HEK293T (cell line): ENCODE measurements at regions not wholly inside any gene's neighbourhood (a gene's known extent, or its start where the extent isn't known, plus 50 kb on each side); places are given as distances from the start of the nearest gene placed in this dataset.

ENCODE experiments used
- CTCF ChIA-PET: fragments of 350-600 bp; formaldehyde crosslinking; extraction: SDS; loops from one replicate; lab custom pipeline; 2021; ENCODE audit warnings: antibody characterized with exemption, inconsistent platforms; lab: Yijun Ruan, JAX
- POLR2A ChIA-PET: fragments of 350-600 bp; formaldehyde crosslinking; extraction: SDS; loops from one replicate; lab custom pipeline; 2020; ENCODE audit warnings: antibody characterized with exemption, inconsistent platforms; lab: Yijun Ruan, JAX
- DNase-seq: peaks from one replicate; pipeline ENCODE4 v3.0.0; 2012; ENCODE audit warnings: mixed read lengths; ENCODE audit errors: extremely low spot score
- ARNT ChIP-seq: fragments of 450-650 bp; IDR thresholded peaks from 2 replicates; pipeline ENCODE4 v1.6.1; 2017; ENCODE audit warnings: mild to moderate bottlenecking
- BHLHE40 ChIP-seq: fragments of 450-650 bp; IDR thresholded peaks from 2 replicates; pipeline ENCODE4 v1.6.1; 2016; ENCODE audit warnings: mild to moderate bottlenecking, moderate library complexity, borderline replicate concordance
- CTBP1 ChIP-seq: fragments of 450-650 bp; IDR thresholded peaks from 2 replicates; pipeline ENCODE4 v1.6.1; 2016; ENCODE audit warnings: borderline replicate concordance
- ELF4 ChIP-seq: fragments of 450-650 bp; IDR thresholded peaks from 2 replicates; pipeline ENCODE4 v1.6.1; 2017; ENCODE audit warnings: antibody characterized with exemption
- FOXA1 ChIP-seq: fragments of 450-650 bp; IDR thresholded peaks from 2 replicates; pipeline ENCODE4 v1.6.1; 2016; ENCODE audit warnings: mild to moderate bottlenecking
- FOXK2 ChIP-seq: fragments of 450-650 bp; IDR thresholded peaks from 2 replicates; pipeline ENCODE4 v1.6.1; 2016; ENCODE audit warnings: mild to moderate bottlenecking
- FOXM1 ChIP-seq: fragments of 450-650 bp; IDR thresholded peaks from 2 replicates; pipeline ENCODE4 v1.6.1; 2017; ENCODE audit warnings: mild to moderate bottlenecking, borderline replicate concordance
- HDGF ChIP-seq: fragments of 450-650 bp; IDR thresholded peaks from 2 replicates; pipeline ENCODE4 v1.6.1; 2017; ENCODE audit warnings: antibody characterized with exemption, borderline replicate concordance
- L3MBTL2 ChIP-seq: fragments of 450-650 bp; conservative IDR thresholded peaks from 2 replicates; pipeline ENCODE4 v1.6.1; 2016; ENCODE audit warnings: mild to moderate bottlenecking
- LEF1 ChIP-seq: fragments of 450-650 bp; IDR thresholded peaks from 2 replicates; pipeline ENCODE4 v1.6.1; 2017; ENCODE audit warnings: mild to moderate bottlenecking, borderline replicate concordance
- NFRKB ChIP-seq: fragments of 450-650 bp; IDR thresholded peaks from 2 replicates; pipeline ENCODE4 v1.6.1; 2016; ENCODE audit warnings: mild to moderate bottlenecking, moderate library complexity
- SP1 ChIP-seq: fragments of 450-650 bp; IDR thresholded peaks from 2 replicates; pipeline ENCODE4 v1.6.1; 2017
- SUZ12 ChIP-seq: fragments of 450-650 bp; IDR thresholded peaks from 2 replicates; pipeline ENCODE4 v1.6.1; 2016; ENCODE audit warnings: mild to moderate bottlenecking
- TARDBP ChIP-seq: fragments of 450-650 bp; IDR thresholded peaks from 2 replicates; pipeline ENCODE4 v1.6.1; 2016
- ZNF384 ChIP-seq: fragments of 450-650 bp; IDR thresholded peaks from 2 replicates; pipeline ENCODE4 v1.6.1; 2016
- TF ChIP-seq, protein P1 (sequence below): fragments of 450-650 bp; IDR thresholded peaks from 2 replicates; pipeline ENCODE4 v1.6.1; 2016

DNA sequence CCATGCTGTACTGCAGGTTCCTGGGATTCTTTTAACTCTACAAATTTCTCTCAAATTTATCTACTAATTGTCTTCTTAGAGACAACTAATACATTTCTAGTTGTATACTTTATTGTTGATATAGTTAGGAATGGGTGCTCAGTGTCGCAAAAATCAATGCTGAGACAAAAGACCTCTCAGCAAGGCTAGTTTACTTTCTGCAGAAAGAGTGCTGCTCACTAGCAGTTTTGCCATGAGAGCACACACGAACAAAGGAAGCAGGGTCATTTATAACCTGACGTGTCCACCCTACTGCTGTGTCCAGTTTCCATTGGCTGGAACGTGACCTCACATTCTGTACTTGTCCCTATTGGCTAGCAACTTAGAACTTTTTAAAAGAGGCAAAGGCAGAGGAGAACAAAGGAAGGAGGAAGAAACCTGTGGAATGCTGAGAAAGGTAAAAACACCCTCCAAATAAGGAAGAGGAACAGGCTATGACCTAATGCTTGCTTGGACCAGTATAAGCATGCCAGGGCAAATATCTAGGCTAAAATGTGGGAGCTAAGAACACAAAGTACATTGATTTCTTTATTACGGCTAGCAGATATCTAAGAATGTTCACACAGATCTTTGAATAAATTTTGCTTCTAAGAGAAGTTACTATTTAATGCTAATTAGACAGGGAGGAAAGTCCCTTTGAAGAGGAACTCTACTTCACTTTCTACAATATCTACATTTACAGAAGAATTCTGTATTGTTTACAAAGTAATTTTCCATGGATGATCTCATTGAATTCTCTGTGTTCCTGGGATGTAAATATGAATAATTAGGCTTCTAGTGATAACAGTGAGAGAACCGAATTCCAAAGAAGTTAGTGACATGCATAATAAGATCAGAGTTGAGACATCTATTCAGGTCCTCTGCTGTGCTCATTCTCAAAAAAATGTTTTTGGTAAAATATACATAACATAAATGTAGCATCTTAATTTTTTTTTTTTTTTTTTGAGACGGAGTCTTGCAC lies 86.0 kb upstream of the MAP10 start:
- no peak for DNase-seq
- ChIA-PET POLR2A (no interaction called here), CTCF (no interaction called here)
- TF ChIP-seq FOXA1 (no peak), ARNT (no peak), ELF4 (no peak), SUZ12 (no peak), L3MBTL2 (no peak), ZNF384 (no peak), CTBP1 (no peak), TARDBP (no peak), BHLHE40 (no peak), HDGF (no peak), LEF1 (no peak), SP1 (no peak), FOXK2 (no peak), FOXM1 (no peak), NFRKB (no peak)
- TF ChIP-seq, protein P1, sequence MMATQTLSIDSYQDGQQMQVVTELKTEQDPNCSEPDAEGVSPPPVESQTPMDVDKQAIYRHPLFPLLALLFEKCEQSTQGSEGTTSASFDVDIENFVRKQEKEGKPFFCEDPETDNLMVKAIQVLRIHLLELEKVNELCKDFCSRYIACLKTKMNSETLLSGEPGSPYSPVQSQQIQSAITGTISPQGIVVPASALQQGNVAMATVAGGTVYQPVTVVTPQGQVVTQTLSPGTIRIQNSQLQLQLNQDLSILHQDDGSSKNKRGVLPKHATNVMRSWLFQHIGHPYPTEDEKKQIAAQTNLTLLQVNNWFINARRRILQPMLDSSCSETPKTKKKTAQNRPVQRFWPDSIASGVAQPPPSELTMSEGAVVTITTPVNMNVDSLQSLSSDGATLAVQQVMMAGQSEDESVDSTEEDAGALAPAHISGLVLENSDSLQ: no peak

DNA sequence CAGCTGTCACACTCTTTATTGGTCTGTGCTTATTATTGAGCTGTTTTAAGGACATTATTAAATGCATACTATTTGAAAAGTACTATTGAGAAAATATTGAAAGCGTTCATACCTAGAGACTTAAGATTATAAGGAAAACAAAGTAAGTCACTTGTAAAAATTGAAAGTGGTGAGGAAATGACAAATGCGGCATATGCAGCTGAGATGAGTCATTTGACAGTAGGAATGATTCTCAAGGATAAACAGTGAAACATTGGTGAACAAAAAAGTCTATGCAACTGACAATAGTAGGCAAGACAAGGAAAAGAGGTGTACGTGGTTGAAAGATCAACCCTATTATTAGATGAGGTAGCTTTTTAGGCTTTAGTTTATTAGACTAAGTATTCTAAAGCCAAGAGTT lies 82.6 kb upstream of the MAP10 start:
- TF ChIP-seq ZNF384 (no peak), BHLHE40 (no peak), HDGF (no peak), FOXM1 (no peak), L3MBTL2 (no peak), FOXK2 (no peak), NFRKB (no peak), TARDBP (no peak), CTBP1 (no peak), ARNT (no peak), ELF4 (no peak), LEF1 (no peak), SP1 (no peak), SUZ12 (no peak), FOXA1 (no peak)
- TF ChIP-seq, protein P1: no peak
- DNase-seq: no peak
- CTCF ChIA-PET: no interaction called here
- POLR2A ChIA-PET: no interaction called here

DNA sequence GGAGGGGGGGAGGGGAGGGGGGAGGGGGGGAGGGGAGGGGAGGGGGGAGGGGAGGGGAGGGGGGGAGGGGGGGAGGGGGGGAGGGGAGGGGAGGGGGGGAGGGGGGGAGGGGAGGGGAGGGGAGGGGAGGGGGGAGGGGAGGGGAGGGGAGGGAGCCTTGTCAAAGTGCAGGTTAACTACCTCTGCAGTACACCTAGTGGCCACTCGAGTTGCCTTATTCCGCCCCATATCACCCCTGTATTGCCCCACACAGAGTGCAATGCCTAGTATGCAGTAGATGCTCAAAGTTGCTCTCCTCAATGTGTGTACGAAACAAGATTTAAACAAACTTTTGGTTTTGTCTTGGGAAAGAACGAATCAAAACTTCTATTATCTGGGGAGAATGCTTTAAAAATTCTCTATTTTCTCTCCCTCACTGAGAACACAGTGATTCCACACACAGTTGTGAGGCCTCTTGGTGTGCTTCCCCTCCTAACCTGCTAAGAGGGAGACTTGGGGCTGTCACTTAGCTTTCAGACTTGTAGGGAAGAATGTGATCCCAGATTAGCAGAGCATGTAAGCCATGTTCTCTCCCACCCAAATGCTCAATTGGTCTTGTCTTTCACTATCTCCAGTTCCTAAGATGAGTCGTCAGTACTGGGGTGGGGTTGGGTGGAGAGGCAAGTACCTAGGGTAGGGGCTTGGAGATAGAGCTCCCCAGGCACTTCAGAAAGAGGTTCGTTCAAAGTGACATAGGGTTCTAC lies 79.7 kb upstream of the MAP10 start:
- no peak for DNase-seq
- ChIA-PET POLR2A (no interaction called here), CTCF (no interaction called here)
- TF ChIP-seq SUZ12 (no peak), ARNT (no peak), ZNF384 (no peak), NFRKB (no peak), BHLHE40 (no peak), ELF4 (no peak), HDGF (no peak), L3MBTL2 (no peak), FOXM1 (no peak), TARDBP (no peak), CTBP1 (no peak), LEF1 (no peak), SP1 (no peak), FOXK2 (no peak)
- TF ChIP-seq, protein P1: no peak

DNA sequence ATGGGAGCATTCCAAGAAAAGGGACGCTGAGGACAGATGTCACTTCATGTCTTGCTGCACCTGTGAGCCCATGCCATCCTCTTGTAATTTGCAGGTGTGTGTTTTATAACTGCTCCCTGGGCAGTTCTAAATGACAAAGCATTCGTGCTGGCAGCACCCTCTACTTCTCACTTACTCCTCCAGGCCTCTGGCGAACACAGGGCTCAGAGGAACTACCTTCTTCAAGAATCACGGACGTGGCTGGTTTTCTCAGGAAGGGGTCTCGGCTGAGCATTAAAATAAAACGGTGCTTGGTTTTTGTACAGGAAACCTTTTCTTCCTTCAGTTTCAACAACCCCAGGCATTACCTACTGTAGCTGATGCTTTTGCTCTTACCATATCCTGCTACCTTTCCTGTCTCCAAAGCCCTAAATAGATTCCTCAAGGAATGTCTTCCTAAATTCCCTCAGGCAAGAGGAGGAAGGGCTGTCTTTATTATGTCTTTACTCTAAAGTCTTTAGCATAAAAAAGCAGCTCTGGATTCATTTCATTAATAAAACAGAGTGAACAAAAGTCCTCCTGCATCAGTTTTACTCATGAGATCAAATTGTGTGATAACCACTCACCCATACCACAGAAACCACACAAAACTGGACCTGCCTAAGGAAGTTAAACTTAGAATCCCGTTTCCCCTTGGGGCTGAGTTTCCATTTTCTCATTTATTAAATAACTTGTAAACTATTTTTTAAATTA lies 79.0 kb upstream of the MAP10 start:
- DNase-seq: no peak
- TF ChIP-seq HDGF (no peak), ELF4 (no peak), FOXM1 (no peak), BHLHE40 (no peak), FOXA1 (no peak), CTBP1 (no peak), L3MBTL2 (no peak), FOXK2 (no peak), ZNF384 (no peak), SUZ12 (no peak)
- POLR2A ChIA-PET: no interaction called here
- CTCF ChIA-PET: no interaction called here
